Spleen (tissue), 7 donors: ENCODE measurements at regions not wholly inside any gene's neighbourhood (a gene's known extent, or its start where the extent isn't known, plus 50 kb on each side); places are given as distances from the start of the nearest gene placed in this dataset.

Source experiments
- CTCF ChIP-seq, 11 experiments: fragments of 200-600 bp in 7 of 11; fragments of 450-650 bp in 4 of 11; sonication (generic) in 4 of 11; IDR thresholded peaks in 8 of 11; conservative IDR thresholded peaks in 3 of 11; 1 replicate in 7 of 11; 2 replicates in 4 of 11; pipeline versions ENCODE4 v1.4.0 to v1.8.0; 2016 to 2021; ENCODE audit warnings: antibody characterized with exemption in 11 of 11, inconsistent platforms in 4 of 11, mild to moderate bottlenecking in 1 of 11
- POLR2A ChIP-seq, 3 donors: fragments of 450-650 bp; IDR thresholded peaks; one replicate each; pipeline ENCODE4 v1.5.1; 2017; ENCODE audit warnings: antibody characterized with exemption in 3 of 3, mild to moderate bottlenecking in 1 of 3
- donor health status: DM: no; HTN: no; CAD: no; lungs with moderate emphysema.
- donor health status: DM: no; HTN: no; CAD: no.
- donor health status: DM: no; HTN: no; CAD: no.

GRCh38 chr2:183798535-183798934 lies 674.3 kb downstream of the NUP35 start:
- TF ChIP-seq CTCF (IDR thresholded peaks at IDR 0.05 in 8 of 11, conservative IDR thresholded peaks at IDR 0.05 in 3 of 11): no peak
- no peak for TF ChIP-seq POLR2A (IDR thresholded peaks at IDR 0.05)
